GM12891 (cell line): ENCODE measurements at regions not wholly inside any gene's neighbourhood (a gene's known extent, or its start where the extent isn't known, plus 50 kb on each side); places are given as distances from the start of the nearest gene placed in this dataset.

Experiments
- POLR2A ChIP-seq: IDR thresholded peaks from 2 replicates; pipeline ENCODE4 v1.6.1; 2011; ENCODE audit warnings: low read depth, low read length, control low read depth
- POLR2AphosphoS5 ChIP-seq: IDR thresholded peaks from 2 replicates; pipeline ENCODE4 v1.6.1; 2011; ENCODE audit warnings: low read depth, low read length, control low read depth
- TAF1 ChIP-seq: IDR thresholded peaks from 2 replicates; pipeline ENCODE4 v1.6.1; 2011; ENCODE audit warnings: low read depth, low read length, control low read depth

- no peak for TF ChIP-seq POLR2A
- TF ChIP-seq TAF1: no peak
- TF ChIP-seq POLR2AphosphoS5: no peak
These were observed 739.1 kb downstream of the GBE1 start for GRCh38 chr3:81022339-81022738.
